ENCODE measurements at regions not wholly inside any gene's neighbourhood (a gene's known extent, or its start where the extent isn't known, plus 50 kb on each side); places are given as distances from the start of the nearest gene placed in this dataset.

DNA sequence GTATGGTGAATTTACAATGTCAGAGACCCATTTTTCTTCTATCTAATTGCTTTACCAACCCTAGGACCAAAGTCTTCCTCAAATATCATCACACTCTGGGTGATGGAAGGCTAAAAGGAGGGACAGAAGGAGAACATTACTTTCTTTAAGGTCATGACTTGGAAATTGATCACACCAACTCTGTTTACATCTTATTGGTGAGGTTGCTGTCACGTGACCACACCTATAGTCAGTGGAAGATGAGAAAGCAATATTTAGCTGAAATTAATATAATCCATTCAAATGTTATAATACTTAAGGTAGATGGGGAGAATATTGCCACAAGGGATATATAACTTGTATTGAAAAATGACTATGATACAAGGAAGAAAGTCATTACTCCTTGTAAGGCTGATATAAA, 183.6 kb upstream of the SMIM30 start:
- Histone ChIP-seq H3K4me2 (ENCODE audit: low read depth, low read length, poor library complexity, severe bottlenecking) (no peak overlapping the region), H2AFZ (ENCODE audit: low read length) (no peak overlapping the region), H3K79me2 (ENCODE audit: insufficient read depth, low read length) (no peaks in the 10 kb centered on the region), H3K4me1 (ENCODE audit: insufficient read depth, low read length, poor library complexity, severe bottlenecking) (no peaks in the 10 kb centered on the region), H3K4me3 (ENCODE audit: low read length, poor library complexity, severe bottlenecking) (no peak overlapping the region), H3K9me3 (ENCODE audit: insufficient read depth, low read depth, low read length) (no peaks in the 10 kb centered on the region), H3F3A (ENCODE audit: low read depth) (no peaks in the 10 kb centered on the region), H3K27me3 (ENCODE audit: insufficient read depth, low read length, poor library complexity, severe bottlenecking) (no peaks in the 10 kb centered on the region), H3K36me3 (ENCODE audit: insufficient read depth, low read length) (no peaks in the 10 kb centered on the region), H4K20me1 (ENCODE audit: insufficient read depth, low read length, poor library complexity, severe bottlenecking) (no peaks in the 10 kb centered on the region), H3K9me2 (replicated peaks; ENCODE audit: low read depth, low read length) (no peaks in the 10 kb centered on the region), H3K9ac (ENCODE audit: low read depth, low read length, poor library complexity, severe bottlenecking) (no peak overlapping the region)
- TF ChIP-seq EZH2phosphoT487 (IDR thresholded peaks at IDR 0.05; ENCODE audit: borderline replicate concordance): no peak
- TF ChIP-seq, protein P1, sequence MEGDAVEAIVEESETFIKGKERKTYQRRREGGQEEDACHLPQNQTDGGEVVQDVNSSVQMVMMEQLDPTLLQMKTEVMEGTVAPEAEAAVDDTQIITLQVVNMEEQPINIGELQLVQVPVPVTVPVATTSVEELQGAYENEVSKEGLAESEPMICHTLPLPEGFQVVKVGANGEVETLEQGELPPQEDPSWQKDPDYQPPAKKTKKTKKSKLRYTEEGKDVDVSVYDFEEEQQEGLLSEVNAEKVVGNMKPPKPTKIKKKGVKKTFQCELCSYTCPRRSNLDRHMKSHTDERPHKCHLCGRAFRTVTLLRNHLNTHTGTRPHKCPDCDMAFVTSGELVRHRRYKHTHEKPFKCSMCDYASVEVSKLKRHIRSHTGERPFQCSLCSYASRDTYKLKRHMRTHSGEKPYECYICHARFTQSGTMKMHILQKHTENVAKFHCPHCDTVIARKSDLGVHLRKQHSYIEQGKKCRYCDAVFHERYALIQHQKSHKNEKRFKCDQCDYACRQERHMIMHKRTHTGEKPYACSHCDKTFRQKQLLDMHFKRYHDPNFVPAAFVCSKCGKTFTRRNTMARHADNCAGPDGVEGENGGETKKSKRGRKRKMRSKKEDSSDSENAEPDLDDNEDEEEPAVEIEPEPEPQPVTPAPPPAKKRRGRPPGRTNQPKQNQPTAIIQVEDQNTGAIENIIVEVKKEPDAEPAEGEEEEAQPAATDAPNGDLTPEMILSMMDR (conservative IDR thresholded peaks at IDR 0.05; ENCODE audit: low read length): no peak

DNA sequence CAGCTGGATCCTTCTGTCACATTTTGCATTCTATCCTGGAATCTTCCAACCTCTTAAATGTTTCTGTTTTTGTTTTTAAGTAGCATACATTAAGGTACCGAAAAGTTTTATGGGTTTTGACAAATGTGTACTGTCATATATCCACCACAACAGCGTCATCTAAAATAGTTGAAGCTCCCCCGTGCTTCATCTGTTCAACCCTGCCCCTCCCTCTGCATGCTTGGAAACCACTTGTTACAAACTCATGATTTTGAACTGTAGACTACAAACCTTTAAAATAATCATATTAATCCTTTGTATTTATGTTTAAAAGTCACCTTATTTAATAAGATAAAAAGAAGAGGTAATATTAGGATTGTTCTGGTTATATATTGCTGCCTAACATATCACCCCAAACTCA, 182.8 kb upstream of the SMIM30 start:
- Histone ChIP-seq H3K4me2 (ENCODE audit: low read depth, low read length, poor library complexity, severe bottlenecking) (no peak overlapping the region), H3K4me1 (ENCODE audit: insufficient read depth, low read length, poor library complexity, severe bottlenecking) (no peaks in the 10 kb centered on the region), H3K79me2 (ENCODE audit: insufficient read depth, low read length) (no peaks in the 10 kb centered on the region), H3K9me3 (ENCODE audit: insufficient read depth, low read depth, low read length) (no peaks in the 10 kb centered on the region), H3K36me3 (ENCODE audit: insufficient read depth, low read length) (no peaks in the 10 kb centered on the region), H3K4me3 (ENCODE audit: low read length, poor library complexity, severe bottlenecking) (no peak overlapping the region), H3F3A (ENCODE audit: low read depth) (no peaks in the 10 kb centered on the region), H2AFZ (ENCODE audit: low read length) (no peak overlapping the region), H3K9me2 (replicated peaks; ENCODE audit: low read depth, low read length) (no peaks in the 10 kb centered on the region), H3K9ac (ENCODE audit: low read depth, low read length, poor library complexity, severe bottlenecking) (no peak overlapping the region), H3K27me3 (ENCODE audit: insufficient read depth, low read length, poor library complexity, severe bottlenecking) (no peaks in the 10 kb centered on the region), H4K20me1 (ENCODE audit: insufficient read depth, low read length, poor library complexity, severe bottlenecking) (no peaks in the 10 kb centered on the region)
- no peak for TF ChIP-seq EZH2phosphoT487 (IDR thresholded peaks at IDR 0.05; ENCODE audit: borderline replicate concordance)
- TF ChIP-seq, protein P1 (conservative IDR thresholded peaks at IDR 0.05; ENCODE audit: low read length): no peak

DNA sequence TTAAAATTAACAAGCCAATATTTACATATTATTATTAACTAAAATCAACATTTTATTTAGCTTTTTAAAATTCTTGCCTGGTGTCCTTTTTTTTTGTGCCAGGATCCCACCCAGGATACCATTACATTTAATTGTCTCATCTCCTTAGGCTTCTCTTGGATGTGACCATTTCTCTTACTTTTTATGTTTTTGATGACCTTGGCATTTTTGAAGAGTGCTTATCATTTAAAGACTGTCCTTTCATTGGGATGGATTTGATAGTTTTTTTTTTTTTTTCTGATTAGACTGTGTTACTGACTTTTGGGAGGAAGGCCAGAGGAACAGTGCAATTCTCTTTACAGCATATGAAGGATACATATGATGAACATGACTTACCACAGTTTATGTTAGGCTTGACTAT, 181.4 kb upstream of the SMIM30 start:
- Histone ChIP-seq H3K27me3 (ENCODE audit: insufficient read depth, low read length, poor library complexity, severe bottlenecking) (no peaks in the 10 kb centered on the region), H3K4me3 (ENCODE audit: low read length, poor library complexity, severe bottlenecking) (no peak overlapping the region), H3K9ac (ENCODE audit: low read depth, low read length, poor library complexity, severe bottlenecking) (no peak overlapping the region), H3K4me2 (ENCODE audit: low read depth, low read length, poor library complexity, severe bottlenecking) (no peak overlapping the region), H3K9me2 (replicated peaks; ENCODE audit: low read depth, low read length) (no peaks in the 10 kb centered on the region), H3K9me3 (ENCODE audit: insufficient read depth, low read depth, low read length) (no peaks in the 10 kb centered on the region), H3F3A (ENCODE audit: low read depth) (no peaks in the 10 kb centered on the region), H2AFZ (ENCODE audit: low read length) (no peak overlapping the region), H3K79me2 (ENCODE audit: insufficient read depth, low read length) (no peaks in the 10 kb centered on the region), H3K4me1 (ENCODE audit: insufficient read depth, low read length, poor library complexity, severe bottlenecking) (no peaks in the 10 kb centered on the region), H3K36me3 (ENCODE audit: insufficient read depth, low read length) (no peaks in the 10 kb centered on the region), H4K20me1 (ENCODE audit: insufficient read depth, low read length, poor library complexity, severe bottlenecking) (no peaks in the 10 kb centered on the region)
- TF ChIP-seq, protein P1 (conservative IDR thresholded peaks at IDR 0.05; ENCODE audit: low read length): no peak
- no peak for TF ChIP-seq EZH2phosphoT487 (IDR thresholded peaks at IDR 0.05; ENCODE audit: borderline replicate concordance)
